ENCODE measurements at regions not wholly inside any gene's neighbourhood (a gene's known extent, or its start where the extent isn't known, plus 50 kb on each side); places are given as distances from the start of the nearest gene placed in this dataset.
"Not testable (repeated sequence)": the region's sequence is repeated elsewhere in the genome, so short reads cannot be mapped to it uniquely, and the experiment has no call there.

- Histone ChIP-seq H3K27ac (ENCODE audit: low read depth) (no peak overlapping the region), H3K79me2 (replicated peaks; ENCODE audit: insufficient read depth) (no peaks in the 10 kb centered on the region), H3F3A (replicated peaks; ENCODE audit: low read depth) (no peaks in the 10 kb centered on the region), H3K9me2 (ENCODE audit: insufficient read depth) (no peaks in the 10 kb centered on the region), H4K20me1 (replicated peaks; ENCODE audit: insufficient read depth) (no peaks in the 10 kb centered on the region), H2AFZ (0 out of 2 replicates have a peak overlapping the region, but pooled peaks have one; percentile 53), H3K36me3 (ENCODE audit: insufficient read depth) (no peaks in the 10 kb centered on the region), H3K4me1 (ENCODE audit: insufficient read depth) (no peaks in the 10 kb centered on the region), H3K4me3 (no peak overlapping the region), H3K27me3 (ENCODE audit: insufficient read depth) (no peaks in the 10 kb centered on the region), H3K4me2 (no peak overlapping the region)
- no peak for ATAC-seq
- peak; percentile 18 for DNase-seq (ENCODE audit: low spot score)
- Mint-ChIP-seq H3K4me3 (no peak overlapping the region), H3K27me3 (ENCODE audit: insufficient read depth, low read depth, poor library complexity) (no peaks in the 10 kb centered on the region), H3K4me1 (peaks cover 2% of the 10 kb centered on the region; the same call in 1 of the 3 replicates), H3K9me3 (peaks cover 4% of the 10 kb centered on the region; the same call in 1 of the 3 replicates), H3K36me3 (ENCODE audit: low read depth) (no peaks in the 10 kb centered on the region), H3K27ac (no peak overlapping the region)
- peak; percentile 20 to 48; a peak in 3 of 4 replicates for TF ChIP-seq CTCF (conservative IDR thresholded peaks at IDR 0.05; ENCODE audit: low read depth in 2 of 2)
- no peak for TF ChIP-seq EZH2 (IDR thresholded peaks at IDR 0.05; ENCODE audit: low read depth, unreplicated experiment)
- no peak for TF ChIP-seq STAT1 (IDR thresholded peaks at IDR 0.05; ENCODE audit: unreplicated experiment)
- no peak for TF ChIP-seq NANOG (IDR thresholded peaks at IDR 0.05; ENCODE audit: borderline replicate concordance)
These were observed 1171.2 kb downstream of the PLA2G4A start for GRCh38 chr1:187999973-188000372.

DNA sequence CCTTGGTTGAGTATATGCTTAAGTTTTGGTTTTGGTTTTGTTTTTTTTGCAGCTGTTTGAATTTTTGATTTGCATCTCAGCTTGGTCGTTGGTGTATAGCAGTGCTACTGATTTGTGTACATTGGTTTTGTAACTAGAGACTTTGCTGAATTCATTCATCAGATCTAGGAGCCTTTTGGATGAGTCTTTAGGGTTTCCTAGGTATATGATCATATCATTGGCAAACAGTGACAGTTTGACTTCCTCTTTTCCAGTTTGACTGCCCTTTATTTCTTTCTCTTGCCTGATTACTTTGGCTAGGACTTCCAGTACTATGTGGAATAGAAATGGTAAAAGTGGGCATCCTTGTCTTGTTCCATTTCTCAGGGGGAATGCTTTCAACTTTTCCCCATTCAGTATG, 1174.9 kb downstream of the PLA2G4A start:
- not testable (repeated sequence) for H3K4me1 ChIP-seq (ENCODE audit: insufficient read depth); H3K4me3 ChIP-seq; H3K9me3 Mint-ChIP-seq; H3K4me3 Mint-ChIP-seq; H3K27me3 ChIP-seq (ENCODE audit: insufficient read depth); H4K20me1 ChIP-seq (replicated peaks; ENCODE audit: insufficient read depth); H3K79me2 ChIP-seq (replicated peaks; ENCODE audit: insufficient read depth); H3K4me2 ChIP-seq; ATAC-seq; H3K27ac Mint-ChIP-seq; H3F3A ChIP-seq (replicated peaks; ENCODE audit: low read depth); H2AFZ ChIP-seq; H3K27ac ChIP-seq (ENCODE audit: low read depth); H3K36me3 ChIP-seq (ENCODE audit: insufficient read depth); H3K36me3 Mint-ChIP-seq (ENCODE audit: low read depth); DNase-seq (ENCODE audit: low spot score); H3K27me3 Mint-ChIP-seq (ENCODE audit: insufficient read depth, low read depth, poor library complexity); H3K9me2 ChIP-seq (ENCODE audit: insufficient read depth); H3K4me1 Mint-ChIP-seq

DNA sequence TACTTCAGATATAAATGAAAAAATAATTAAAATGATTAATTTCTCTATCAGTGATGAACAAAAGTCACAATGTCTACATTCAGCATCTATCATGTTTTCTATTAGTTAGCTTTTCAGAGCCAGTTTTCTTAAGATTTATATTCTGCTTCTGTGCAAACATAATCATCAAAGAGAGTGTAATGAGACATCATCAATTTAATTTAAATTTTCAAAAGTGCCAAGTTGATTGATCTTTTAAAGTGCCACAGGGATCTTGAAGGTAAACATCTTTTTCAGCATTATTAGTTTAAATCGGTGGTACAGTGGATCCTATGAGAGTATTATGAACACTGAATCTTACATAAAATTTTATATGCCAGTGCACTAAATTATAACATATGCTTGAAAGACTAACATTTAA, 1176.1 kb downstream of the PLA2G4A start:
- ATAC-seq (no peak), DNase-seq (ENCODE audit: low spot score) (no peak)
- Histone ChIP-seq H3K4me1 (ENCODE audit: insufficient read depth) (no peaks in the 10 kb centered on the region), H3K9me2 (ENCODE audit: insufficient read depth) (no peaks in the 10 kb centered on the region), H3K4me2 (no peak overlapping the region), H3K36me3 (ENCODE audit: insufficient read depth) (no peaks in the 10 kb centered on the region), H3K27ac (ENCODE audit: low read depth) (no peak overlapping the region), H3K4me3 (no peak overlapping the region), H3F3A (replicated peaks; ENCODE audit: low read depth) (no peaks in the 10 kb centered on the region), H4K20me1 (replicated peaks; ENCODE audit: insufficient read depth) (no peaks in the 10 kb centered on the region), H2AFZ (no peak overlapping the region), H3K27me3 (ENCODE audit: insufficient read depth) (no peaks in the 10 kb centered on the region), H3K79me2 (replicated peaks; ENCODE audit: insufficient read depth) (no peaks in the 10 kb centered on the region)
- H3K27ac Mint-ChIP-seq, result no peak overlapping the region
- H3K4me3 Mint-ChIP-seq, result no peak overlapping the region
- no peaks in the 10 kb centered on the region for H3K36me3 Mint-ChIP-seq (ENCODE audit: low read depth)
- no peaks in the 10 kb centered on the region for H3K4me1 Mint-ChIP-seq
- peaks cover 4% of the 10 kb centered on the region; the same call in 1 of the 3 replicates for H3K9me3 Mint-ChIP-seq
- no peaks in the 10 kb centered on the region for H3K27me3 Mint-ChIP-seq (ENCODE audit: insufficient read depth, low read depth, poor library complexity)
- TF ChIP-seq POLR2AphosphoS5 (IDR thresholded peaks at IDR 0.05; ENCODE audit: low read depth) (no peak), JUNB (IDR thresholded peaks at IDR 0.05; ENCODE audit: unreplicated experiment) (no peak), NANOG (IDR thresholded peaks at IDR 0.05; ENCODE audit: borderline replicate concordance) (no peak), ZNF114 (CRISPR knock-in tag; IDR thresholded peaks at IDR 0.05) (no peak), ZNF331 (CRISPR knock-in tag; IDR thresholded peaks at IDR 0.05; ENCODE audit: low read depth) (no peak)

Data from GM23338 (cell line).